ENCODE measurements at regions not wholly inside any gene's neighbourhood (a gene's known extent, or its start where the extent isn't known, plus 50 kb on each side); places are given as distances from the start of the nearest gene placed in this dataset.

- CTCF ChIA-PET: no interaction called here
- H3K27me3 ChIP-seq (ENCODE audit: control insufficient read depth, insufficient read depth, low read length): no peaks in the 10 kb centered on the region
- POLR2A ChIA-PET: no interaction called here
- DNase-seq (ENCODE audit: low read depth): no peak
- H3K36me3 ChIP-seq (ENCODE audit: control insufficient read depth, insufficient read depth, low read length): no peaks in the 10 kb centered on the region
- TF ChIP-seq CTCF (IDR thresholded peaks at IDR 0.05; ENCODE audit: insufficient read depth, low read depth, low read length): no peak
- no peak overlapping the region for H3K4me3 ChIP-seq (ENCODE audit: low read depth, low read length)
Measured at GRCh38 chr3:34279901-34280300, 481.5 kb downstream of the PDCD6IP start.

GRCh38 chr3:34283751-34284150 lies 485.3 kb downstream of the PDCD6IP start:
- no peak for DNase-seq (ENCODE audit: low read depth)
- ChIA-PET CTCF (interaction anchor here (0.6 kb wide), 1 partner anchor 73 kb away, joined by 3 read pairs; no protein-coding TSS in a partner anchor), POLR2A (no interaction called here)
- Histone ChIP-seq H3K4me3 (ENCODE audit: low read depth, low read length) (no peak overlapping the region), H3K36me3 (ENCODE audit: control insufficient read depth, insufficient read depth, low read length) (no peaks in the 10 kb centered on the region), H3K27me3 (ENCODE audit: control insufficient read depth, insufficient read depth, low read length) (no peaks in the 10 kb centered on the region)
- TF ChIP-seq CTCF (IDR thresholded peaks at IDR 0.05; ENCODE audit: insufficient read depth, low read depth, low read length): no peak

GRCh38 chr3:34284959-34285826 lies 486.8 kb downstream of the PDCD6IP start:
- ChIA-PET CTCF (interaction anchor here (0.6 kb wide), 1 partner anchor 336 kb away, joined by 3 read pairs; no protein-coding TSS in a partner anchor), POLR2A (no interaction called here)
- no peak for DNase-seq (ENCODE audit: low read depth)
- Histone ChIP-seq H3K36me3 (ENCODE audit: control insufficient read depth, insufficient read depth, low read length) (no peaks in the 10 kb centered on the region), H3K4me3 (ENCODE audit: low read depth, low read length) (no peak overlapping the region), H3K27me3 (ENCODE audit: control insufficient read depth, insufficient read depth, low read length) (no peaks in the 10 kb centered on the region)
- TF ChIP-seq CTCF (IDR thresholded peaks at IDR 0.05; ENCODE audit: insufficient read depth, low read depth, low read length): no peak

GRCh38 chr3:34285827-34286188 lies 487.4 kb downstream of the PDCD6IP start:
- H3K36me3 ChIP-seq (ENCODE audit: control insufficient read depth, insufficient read depth, low read length): no peaks in the 10 kb centered on the region
- no peak overlapping the region for H3K4me3 ChIP-seq (ENCODE audit: low read depth, low read length)
- no peak for TF ChIP-seq CTCF (IDR thresholded peaks at IDR 0.05; ENCODE audit: insufficient read depth, low read depth, low read length)
- DNase-seq (ENCODE audit: low read depth): no peak
- POLR2A ChIA-PET: no interaction called here
- CTCF ChIA-PET: interaction anchor here (0.6 to 1.0 kb wide), 2 partner anchors 25 to 337 kb away, joined by 3 read pairs; no protein-coding TSS in a partner anchor
- no peaks in the 10 kb centered on the region for H3K27me3 ChIP-seq (ENCODE audit: control insufficient read depth, insufficient read depth, low read length)

- no peaks in the 10 kb centered on the region for H3K27me3 ChIP-seq (ENCODE audit: control insufficient read depth, insufficient read depth, low read length)
- no peak for DNase-seq (ENCODE audit: low read depth)
- CTCF ChIA-PET: no interaction called here
- no peak overlapping the region for H3K4me3 ChIP-seq (ENCODE audit: low read depth, low read length)
- H3K36me3 ChIP-seq (ENCODE audit: control insufficient read depth, insufficient read depth, low read length): no peaks in the 10 kb centered on the region
- TF ChIP-seq CTCF (IDR thresholded peaks at IDR 0.05; ENCODE audit: insufficient read depth, low read depth, low read length): no peak
- POLR2A ChIA-PET: no interaction called here
Measured at GRCh38 chr3:34292605-34293300, 494.3 kb downstream of the PDCD6IP start.

Measured in BJ (cell line).